ENCODE measurements at regions not wholly inside any gene's neighbourhood (a gene's known extent, or its start where the extent isn't known, plus 50 kb on each side); places are given as distances from the start of the nearest gene placed in this dataset.

GRCh38 chr3:118180853-118181252 is 853.8 kb downstream of the IGSF11 start:
- TF ChIP-seq EZH2 (IDR thresholded peaks at IDR 0.05; ENCODE audit: insufficient read depth, poor library complexity, severe bottlenecking) (no peak), EZH2phosphoT487 (IDR thresholded peaks at IDR 0.05; ENCODE audit: insufficient read depth, low read depth) (no peak)

Data from GM23248 (cell line).